Calu3 (cell line): ENCODE measurements at regions not wholly inside any gene's neighbourhood (a gene's known extent, or its start where the extent isn't known, plus 50 kb on each side); places are given as distances from the start of the nearest gene placed in this dataset.
"Not testable (repeated sequence)": the region's sequence is repeated elsewhere in the genome, so short reads cannot be mapped to it uniquely, and the experiment has no call there.

Experiments
- BruUV-seq: library from RNA; stranded (reverse); fragments of 400-500 nt; replicated peaks from 2 replicates; lab custom pipeline; 2021; lab: Mats Ljungman, UMichigan
- CTCF ChIA-PET: fragments of 300-600 bp; sonication (Branson Sonifier 250); formaldehyde crosslinking; loops from one replicate; lab custom pipeline; 2022; ENCODE audit warnings: antibody characterized with exemption; lab: Charles Lee
- DNase-seq: peaks from one replicate; pipeline ENCODE4 v3.0.0; 2022
- H3K27ac Mint-ChIP-seq: one replicate; pipeline ENCODE4 v1.8.0; 2022; ENCODE audit warnings: mixed read lengths; ENCODE audit not compliant: unreplicated experiment
- H3K27me3 Mint-ChIP-seq: one replicate; pipeline ENCODE4 v1.8.0; 2022; ENCODE audit warnings: mixed read lengths; ENCODE audit not compliant: unreplicated experiment
- H3K36me3 Mint-ChIP-seq: one replicate; pipeline ENCODE4 v1.8.0; 2022; ENCODE audit warnings: mild to moderate bottlenecking, moderate library complexity, mixed read lengths; ENCODE audit not compliant: insufficient read depth, unreplicated experiment
- H3K4me1 Mint-ChIP-seq: one replicate; pipeline ENCODE4 v1.8.0; 2022; ENCODE audit warnings: mild to moderate bottlenecking, low read depth, mixed read lengths; ENCODE audit not compliant: unreplicated experiment
- H3K4me3 Mint-ChIP-seq: one replicate; pipeline ENCODE4 v1.8.0; 2022; ENCODE audit warnings: mild to moderate bottlenecking, low read depth, moderate library complexity, mixed read lengths; ENCODE audit not compliant: unreplicated experiment
- H3K9me3 Mint-ChIP-seq: one replicate; pipeline ENCODE4 v1.8.0; 2022; ENCODE audit warnings: low read depth, mixed read lengths; ENCODE audit not compliant: unreplicated experiment
- intact Hi-C: fragments of 100-400 bp; cut with micrococcal nuclease; formaldehyde crosslinking; loops from one replicate; pipeline ENCODE4 v1.10.0; 2022; ENCODE audit not compliant: unreplicated experiment
- TF ChIP-seq, protein P1 (sequence below): fragments of 200-600 bp; IDR thresholded peaks from one replicate; pipeline ENCODE4 v1.8.0; 2022; ENCODE audit warnings: antibody characterized with exemption; ENCODE audit not compliant: unreplicated experiment

DNA sequence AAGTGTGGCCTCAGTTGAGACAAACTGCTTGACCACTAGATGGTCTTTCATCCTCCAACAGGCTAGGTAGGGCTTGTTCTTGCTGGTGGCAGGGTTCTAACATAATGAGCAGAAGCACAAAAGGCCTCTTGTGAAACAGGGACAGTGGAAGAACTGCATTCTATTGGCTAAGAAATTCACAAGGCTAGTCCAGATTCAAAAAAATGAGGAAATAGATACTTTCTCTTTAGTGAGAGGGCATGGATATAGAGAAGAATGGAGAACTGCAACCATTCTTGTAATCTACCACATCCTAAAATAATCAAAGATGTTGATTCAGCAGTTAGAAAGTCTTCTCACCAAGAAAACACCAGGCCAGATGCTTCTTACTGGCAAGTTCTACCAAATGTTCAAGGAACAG, 143.7 kb upstream of the LRIG1 start:
- H3K4me3 Mint-ChIP-seq: no peak overlapping the region
- BruUV-seq: no TSS peak
- H3K9me3 Mint-ChIP-seq: no peaks in the 10 kb centered on the region
- no peak for DNase-seq
- H3K4me1 Mint-ChIP-seq: no peaks in the 10 kb centered on the region
- H3K27ac Mint-ChIP-seq: no peak overlapping the region
- intact Hi-C loops: no loop called here
- TF ChIP-seq, protein P1, sequence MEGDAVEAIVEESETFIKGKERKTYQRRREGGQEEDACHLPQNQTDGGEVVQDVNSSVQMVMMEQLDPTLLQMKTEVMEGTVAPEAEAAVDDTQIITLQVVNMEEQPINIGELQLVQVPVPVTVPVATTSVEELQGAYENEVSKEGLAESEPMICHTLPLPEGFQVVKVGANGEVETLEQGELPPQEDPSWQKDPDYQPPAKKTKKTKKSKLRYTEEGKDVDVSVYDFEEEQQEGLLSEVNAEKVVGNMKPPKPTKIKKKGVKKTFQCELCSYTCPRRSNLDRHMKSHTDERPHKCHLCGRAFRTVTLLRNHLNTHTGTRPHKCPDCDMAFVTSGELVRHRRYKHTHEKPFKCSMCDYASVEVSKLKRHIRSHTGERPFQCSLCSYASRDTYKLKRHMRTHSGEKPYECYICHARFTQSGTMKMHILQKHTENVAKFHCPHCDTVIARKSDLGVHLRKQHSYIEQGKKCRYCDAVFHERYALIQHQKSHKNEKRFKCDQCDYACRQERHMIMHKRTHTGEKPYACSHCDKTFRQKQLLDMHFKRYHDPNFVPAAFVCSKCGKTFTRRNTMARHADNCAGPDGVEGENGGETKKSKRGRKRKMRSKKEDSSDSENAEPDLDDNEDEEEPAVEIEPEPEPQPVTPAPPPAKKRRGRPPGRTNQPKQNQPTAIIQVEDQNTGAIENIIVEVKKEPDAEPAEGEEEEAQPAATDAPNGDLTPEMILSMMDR: no peak
- H3K27me3 Mint-ChIP-seq: peaks cover 13% of the 10 kb centered on the region
- CTCF ChIA-PET: no interaction called here
- H3K36me3 Mint-ChIP-seq: no peaks in the 10 kb centered on the region

DNA sequence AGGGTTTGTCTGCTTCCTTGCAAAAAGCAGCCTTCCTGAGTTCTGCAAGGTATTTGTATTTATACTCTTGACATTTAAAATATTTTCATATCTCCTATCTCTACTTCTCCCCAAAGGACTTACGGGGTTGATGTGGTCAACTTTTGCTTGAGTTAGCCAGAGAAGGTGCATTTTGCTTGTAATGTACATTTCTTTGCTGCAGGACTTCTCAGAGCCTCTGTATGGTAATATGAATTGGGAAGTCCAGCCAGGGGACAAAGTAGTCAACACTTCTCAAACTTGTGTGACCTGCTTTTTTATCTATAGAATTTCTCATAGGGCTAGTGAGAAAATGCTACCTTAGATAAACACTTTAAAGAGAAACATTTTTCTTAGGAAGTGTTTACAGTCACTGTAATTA, 148.2 kb upstream of the LRIG1 start:
- Mint-ChIP-seq H3K4me3 (no peak overlapping the region), H3K4me1 (no peaks in the 10 kb centered on the region), H3K36me3 (no peaks in the 10 kb centered on the region), H3K27me3 (peaks cover 13% of the 10 kb centered on the region), H3K9me3 (no peaks in the 10 kb centered on the region), H3K27ac (no peak overlapping the region)
- no peak for DNase-seq
- TF ChIP-seq, protein P1: no peak
- CTCF ChIA-PET: no interaction called here
- BruUV-seq: no TSS peak
- intact Hi-C loops: no loop called here

DNA sequence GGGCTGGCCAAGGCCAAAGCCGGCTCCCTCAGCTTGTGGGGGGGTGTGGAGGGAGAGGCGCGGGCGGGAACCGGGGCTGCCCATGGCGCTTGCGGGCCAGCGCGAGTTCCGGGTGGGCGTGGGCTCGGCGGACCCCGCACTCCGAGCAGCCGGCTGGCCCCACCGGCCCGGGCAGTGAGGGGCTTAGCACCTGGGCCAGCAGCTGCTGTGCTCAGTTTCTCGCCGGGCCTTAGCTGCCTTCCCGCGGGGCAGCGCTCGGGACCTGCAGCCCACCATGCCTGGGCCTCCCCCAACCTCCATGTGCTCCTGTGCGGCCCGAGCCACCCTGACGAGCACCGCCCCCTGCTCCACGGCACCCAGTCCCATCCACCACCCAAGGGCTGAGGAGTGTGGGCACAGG, 150.7 kb upstream of the LRIG1 start:
- H3K27ac Mint-ChIP-seq, DNase-seq, H3K4me1 Mint-ChIP-seq, H3K9me3 Mint-ChIP-seq, H3K36me3 Mint-ChIP-seq, H3K4me3 Mint-ChIP-seq, BruUV-seq, intact Hi-C loops: not testable (repeated sequence)
- CTCF ChIA-PET: interaction anchor here (0.6 kb wide), 1 partner anchor 1364 kb away, joined by 8 read pairs; no protein-coding TSS in a partner anchor
- H3K27me3 Mint-ChIP-seq: peaks cover 13% of the 10 kb centered on the region

DNA sequence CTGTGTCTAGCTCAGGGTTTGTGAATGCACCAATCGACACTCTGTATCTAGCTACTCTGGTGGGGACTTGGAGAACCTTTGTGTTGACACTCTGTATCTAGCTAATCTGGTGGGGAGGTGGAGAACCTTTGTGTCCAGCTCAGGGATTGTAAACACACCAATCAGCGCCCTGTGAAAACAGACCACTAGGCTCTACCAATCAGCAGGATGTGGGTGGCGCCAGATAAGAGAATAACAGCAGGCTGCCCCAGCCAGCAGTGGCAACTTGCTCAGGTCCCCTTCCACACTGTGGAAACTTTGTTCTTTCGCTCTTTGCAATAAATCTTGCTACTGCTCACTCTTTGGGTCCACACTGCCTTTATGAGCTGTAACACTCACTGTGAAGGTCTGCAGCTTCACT, 151.3 kb upstream of the LRIG1 start:
- H3K4me3 Mint-ChIP-seq, H3K27ac Mint-ChIP-seq, H3K4me1 Mint-ChIP-seq, H3K36me3 Mint-ChIP-seq, H3K27me3 Mint-ChIP-seq, CTCF ChIA-PET, H3K9me3 Mint-ChIP-seq, BruUV-seq, DNase-seq, intact Hi-C loops: not testable (repeated sequence)

DNA sequence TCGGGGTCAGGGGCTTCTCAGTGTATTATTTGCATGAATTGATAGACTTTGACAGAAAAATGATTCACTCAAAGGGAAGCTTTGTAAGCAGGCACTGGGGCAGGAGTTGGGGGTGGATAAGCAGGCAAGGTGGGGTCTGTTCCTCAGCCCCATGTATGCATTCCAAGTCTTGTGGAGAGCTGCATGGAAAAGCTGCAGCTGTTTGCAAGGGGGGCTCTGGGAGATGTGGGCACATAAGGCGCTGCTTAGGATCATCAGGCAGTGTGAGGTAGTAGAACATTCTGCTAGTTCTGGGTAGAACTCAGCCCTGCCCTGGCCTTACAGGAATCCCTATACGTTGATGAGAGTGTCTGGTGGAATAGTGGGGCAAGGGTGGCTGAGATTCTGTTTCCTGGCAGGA, 154.2 kb upstream of the LRIG1 start:
- Mint-ChIP-seq H3K36me3 (no peaks in the 10 kb centered on the region), H3K27ac (no peak overlapping the region), H3K27me3 (peaks cover 16% of the 10 kb centered on the region), H3K9me3 (no peaks in the 10 kb centered on the region), H3K4me3 (no peak overlapping the region), H3K4me1 (no peaks in the 10 kb centered on the region)
- TF ChIP-seq, protein P1: no peak
- DNase-seq: no peak
- CTCF ChIA-PET: interaction anchor here (0.6 kb wide), 1 partner anchor 88 kb away, joined by 4 read pairs; no protein-coding TSS in a partner anchor
- intact Hi-C loops: no loop called here
- BruUV-seq: no TSS peak
